OCI-LY1 (cell line): ENCODE measurements at regions not wholly inside any gene's neighbourhood (a gene's known extent, or its start where the extent isn't known, plus 50 kb on each side); places are given as distances from the start of the nearest gene placed in this dataset.

ENCODE experiments used
- CTCF ChIP-seq: fragments of 200-600 bp; sonication (generic), shearing (Covaris generic); IDR thresholded peaks from 2 replicates; pipeline ENCODE4 v1.5.1; 2017; ENCODE audit warnings: mild to moderate bottlenecking, antibody characterized with exemption, low read length, moderate library complexity, mixed read lengths
- EZH2 ChIP-seq: fragments of 200-600 bp; sonication (generic), shearing (Covaris generic); IDR thresholded peaks from 2 replicates; pipeline ENCODE4 v1.8.0; 2017; ENCODE audit warnings: borderline replicate concordance, mixed run types, mild to moderate bottlenecking, antibody characterized with exemption, low read length, moderate library complexity, mixed read lengths

DNA sequence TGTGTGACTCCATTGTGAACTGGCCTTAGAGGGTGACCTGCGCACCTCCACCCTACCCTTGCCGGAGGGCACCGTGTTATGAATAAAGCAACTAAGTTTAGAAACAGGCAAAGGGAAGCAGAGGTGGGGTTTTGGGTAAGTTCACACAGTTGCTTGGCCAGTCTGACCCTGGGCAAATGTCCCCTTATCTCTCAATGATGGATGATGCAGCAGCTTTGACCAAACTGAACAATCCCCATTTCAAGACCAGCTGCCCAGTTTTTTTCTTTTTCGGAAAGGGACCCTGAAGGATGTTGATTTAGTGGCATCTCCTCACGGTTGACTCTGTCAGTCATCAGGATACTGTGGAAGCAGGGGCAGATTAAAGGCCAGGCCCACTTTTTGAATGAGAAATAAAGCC, 68.7 kb upstream of the PRDM1 start:
- TF ChIP-seq CTCF: no peak
- TF ChIP-seq EZH2: no peak
